ENCODE measurements at regions not wholly inside any gene's neighbourhood (a gene's known extent, or its start where the extent isn't known, plus 50 kb on each side); places are given as distances from the start of the nearest gene placed in this dataset.
A peak's percentile ranks its signal among the peaks of the same experiment; 100 is the strongest.
"Not testable (repeated sequence)": the region's sequence is repeated elsewhere in the genome, so short reads cannot be mapped to it uniquely, and the experiment has no call there.

DNA sequence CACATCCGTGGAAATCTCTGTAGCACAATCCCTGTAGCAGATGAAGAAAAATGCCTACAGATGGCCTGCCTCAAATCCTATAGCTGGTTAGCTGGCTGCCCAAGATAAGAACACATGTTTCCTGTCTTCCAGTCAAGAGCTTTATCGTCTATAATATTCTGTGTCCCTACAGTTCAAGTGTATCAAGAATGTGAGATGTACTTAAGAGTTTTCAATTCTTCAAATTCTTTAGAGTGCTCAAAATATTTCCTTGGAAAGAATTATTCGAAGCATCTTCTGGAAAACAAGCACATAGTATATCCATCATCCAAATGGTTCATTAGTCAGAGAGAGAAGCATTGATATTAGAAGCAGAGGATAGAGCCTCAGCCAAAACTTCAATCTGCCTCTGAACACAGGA is 239.8 kb downstream of the COG6 start:
- no peak for DNase-seq

DNA sequence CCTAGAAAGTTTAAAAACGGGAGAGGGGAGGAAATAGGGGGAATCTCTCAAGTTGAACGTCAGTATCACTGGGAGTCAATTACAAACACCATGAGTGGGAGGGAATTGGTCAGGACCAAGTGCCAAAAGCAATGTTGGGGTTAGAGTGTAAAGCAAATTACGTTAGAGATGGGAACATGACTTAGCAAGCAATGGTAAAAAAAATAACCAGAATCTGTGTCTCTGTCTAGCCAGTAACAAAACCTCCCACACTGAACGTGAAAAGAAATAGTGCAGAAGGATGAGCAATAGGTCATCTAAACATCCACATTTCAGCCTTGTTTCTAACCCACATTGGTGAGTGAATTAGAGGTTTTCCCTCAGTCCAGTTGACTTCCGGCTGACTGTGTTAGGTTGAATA is 242.2 kb downstream of the COG6 start:
- DNase-seq, result no peak

GRCh38 chr13:39900106-39900750 is 244.8 kb downstream of the COG6 start:
- no peak for DNase-seq

GRCh38 chr13:39904959-39905358 is 249.5 kb downstream of the COG6 start:
- no peak for DNase-seq

- DNase-seq, result no peak
Measured at GRCh38 chr13:39909634-39910033, 254.2 kb downstream of the COG6 start.

- no peak for DNase-seq
Measured at GRCh38 chr13:39910041-39910440, 254.6 kb downstream of the COG6 start.

DNA sequence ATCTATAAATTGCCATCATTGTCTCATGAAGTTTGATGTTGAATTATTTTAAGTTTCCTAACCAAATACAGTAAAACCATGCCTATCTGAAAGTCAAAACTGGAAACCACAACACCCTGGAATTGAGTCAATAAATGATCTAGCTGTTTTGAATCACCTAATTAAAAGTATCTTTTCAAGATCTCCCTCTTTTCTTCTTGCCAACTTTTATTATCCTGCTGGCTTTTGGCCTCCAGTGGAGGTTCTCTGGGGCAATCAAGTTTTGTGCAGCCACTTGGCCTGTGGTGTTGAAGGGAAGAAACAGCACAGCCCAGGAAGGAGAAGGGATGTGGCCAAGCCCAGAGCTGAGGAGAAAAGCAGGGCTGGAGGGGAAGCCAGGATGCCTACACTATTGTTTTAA is 255.4 kb downstream of the COG6 start:
- peak; percentile 42 for DNase-seq

DNA sequence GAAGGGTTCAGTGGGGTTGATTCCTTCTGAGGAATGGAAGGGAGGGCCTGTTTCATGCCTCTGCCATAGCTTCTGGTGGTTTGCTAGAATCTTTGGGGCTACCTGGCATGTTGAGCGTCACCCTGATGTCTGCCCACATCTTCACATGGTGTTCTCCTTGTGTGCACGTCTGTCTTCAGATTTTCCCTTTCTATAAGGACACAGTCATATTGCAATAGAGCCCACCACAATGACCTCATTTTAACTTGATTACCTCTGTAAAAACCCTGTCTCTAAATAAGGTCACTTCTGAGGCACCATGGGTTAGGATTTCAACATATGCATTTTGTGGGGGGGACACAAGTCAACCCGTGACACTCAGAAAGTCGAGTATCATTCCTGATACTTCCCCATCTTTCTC is 257.9 kb downstream of the COG6 start:
- DNase-seq, result no peak

DNA sequence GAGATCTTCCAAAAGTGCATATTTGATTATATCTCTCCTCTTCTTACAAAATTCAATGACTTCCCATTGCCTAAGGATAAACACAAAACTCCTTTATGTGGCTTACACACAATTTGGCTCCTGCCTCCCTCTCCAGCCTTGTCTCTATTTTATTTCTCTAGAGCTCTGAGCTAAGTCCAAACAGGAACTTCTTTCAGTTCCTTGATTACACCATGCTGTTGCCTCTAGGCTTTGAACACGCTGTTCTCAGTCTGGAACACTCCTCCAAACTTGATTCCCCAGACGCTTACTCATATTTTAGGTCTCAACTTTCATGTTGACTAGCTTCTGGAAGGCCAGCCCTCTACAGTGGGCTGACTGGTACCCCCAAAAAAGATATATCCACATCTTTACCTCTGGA is 258.5 kb downstream of the COG6 start:
- no peak for DNase-seq

- DNase-seq, result no peak
Measured at GRCh38 chr13:39915418-39915817, 260.0 kb downstream of the COG6 start.

- no peak for DNase-seq
Measured at GRCh38 chr13:39916330-39916729, 260.9 kb downstream of the COG6 start.

DNA sequence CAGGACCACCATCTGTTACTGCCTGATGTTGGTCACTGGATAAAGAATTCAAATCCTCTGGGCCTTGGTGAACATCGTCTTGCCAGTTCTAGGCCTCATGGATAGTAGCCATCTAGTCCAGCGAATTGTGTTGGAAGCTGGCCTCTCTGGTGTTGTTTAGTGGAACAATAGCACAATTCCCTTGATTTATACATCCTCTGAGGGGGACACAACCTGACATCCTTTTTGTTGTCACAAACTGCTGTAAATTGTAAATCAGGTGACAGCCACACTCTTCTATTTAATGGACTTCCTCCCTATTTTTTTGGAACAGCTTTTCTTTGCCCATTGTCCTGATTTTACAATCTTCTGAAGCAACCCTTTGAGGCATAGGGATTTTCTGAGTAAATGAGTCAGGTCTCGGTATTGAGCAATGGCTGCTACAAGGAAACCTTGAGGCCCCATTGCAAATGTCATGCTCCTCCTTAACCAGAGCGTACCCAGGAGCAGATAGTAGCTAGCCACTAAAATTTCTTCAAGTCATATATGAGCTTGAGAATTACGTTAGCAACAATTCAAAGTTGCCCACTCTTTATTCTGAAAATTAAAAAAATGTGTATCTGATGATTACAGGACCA is 263.3 kb downstream of the COG6 start:
- no peak for DNase-seq

GRCh38 chr13:39920613-39921012 is 265.2 kb downstream of the COG6 start:
- DNase-seq, result no peak

GRCh38 chr13:39926345-39926744 is 270.9 kb downstream of the COG6 start:
- DNase-seq, result no peak

- no peak for DNase-seq
Measured at GRCh38 chr13:39928261-39928660, 272.8 kb downstream of the COG6 start.

- DNase-seq, result no peak
Measured at GRCh38 chr13:39929583-39929982, 274.1 kb downstream of the COG6 start.

DNA sequence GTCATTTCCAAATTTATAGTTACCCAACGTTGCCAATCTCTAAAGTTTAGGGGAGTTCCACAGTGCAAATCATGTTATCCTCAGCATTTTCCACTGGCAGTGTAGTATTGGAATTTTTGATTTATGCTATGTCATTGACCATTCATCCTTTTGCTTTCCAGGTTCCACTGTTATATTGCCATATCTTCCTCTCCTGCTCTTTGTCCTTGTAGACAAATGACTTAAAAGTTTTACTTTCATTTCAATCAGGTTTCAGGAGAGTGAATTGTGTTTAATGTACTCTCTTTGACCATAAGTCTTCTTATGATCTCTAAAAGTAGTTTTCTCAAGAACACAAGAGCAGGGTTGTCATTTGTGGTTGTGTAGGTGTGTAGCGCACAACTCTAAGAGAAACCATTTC is 274.6 kb downstream of the COG6 start:
- DNase-seq, result no peak

DNA sequence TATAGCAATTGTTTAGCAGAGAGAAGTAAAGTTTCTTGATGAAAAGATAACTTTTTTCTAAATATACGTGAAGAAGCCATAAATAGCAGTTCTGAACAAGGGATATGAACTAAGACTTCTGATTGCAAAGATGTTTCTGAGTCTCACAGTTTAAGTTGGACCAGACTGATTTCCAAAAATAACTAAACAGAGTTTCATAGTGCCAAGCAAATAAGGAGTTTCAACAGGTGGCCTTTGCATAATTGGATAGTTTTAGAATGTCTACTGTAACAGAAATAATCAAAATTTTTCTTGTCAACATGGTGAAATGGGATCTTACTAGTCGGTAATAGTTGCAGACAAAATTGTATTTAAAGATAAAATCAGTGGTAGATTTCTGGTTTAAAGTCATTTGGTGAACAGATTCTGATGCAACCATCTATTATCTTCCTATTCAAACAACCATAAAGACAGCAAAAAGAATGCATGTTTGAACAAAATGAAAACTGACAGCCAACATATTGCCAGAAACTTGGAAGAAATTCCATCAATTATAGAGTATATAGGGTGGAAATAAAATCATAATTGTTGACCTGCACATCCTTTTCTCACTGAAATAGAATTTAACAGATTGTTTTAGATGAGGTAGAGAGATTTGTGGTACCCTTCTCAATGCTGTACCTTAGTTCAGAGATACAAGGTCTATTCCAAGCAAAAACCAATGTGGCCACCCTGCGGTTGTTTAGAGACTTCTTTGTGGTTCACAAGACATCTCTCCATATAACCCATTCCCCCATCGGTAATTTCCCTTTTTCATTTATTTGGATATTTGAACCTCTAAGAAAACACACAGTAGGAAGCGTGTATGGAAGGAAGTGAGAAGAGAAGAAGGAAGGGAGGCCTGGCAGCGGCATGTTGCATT is 275.3 kb downstream of the COG6 start:
- no peak for DNase-seq

DNA sequence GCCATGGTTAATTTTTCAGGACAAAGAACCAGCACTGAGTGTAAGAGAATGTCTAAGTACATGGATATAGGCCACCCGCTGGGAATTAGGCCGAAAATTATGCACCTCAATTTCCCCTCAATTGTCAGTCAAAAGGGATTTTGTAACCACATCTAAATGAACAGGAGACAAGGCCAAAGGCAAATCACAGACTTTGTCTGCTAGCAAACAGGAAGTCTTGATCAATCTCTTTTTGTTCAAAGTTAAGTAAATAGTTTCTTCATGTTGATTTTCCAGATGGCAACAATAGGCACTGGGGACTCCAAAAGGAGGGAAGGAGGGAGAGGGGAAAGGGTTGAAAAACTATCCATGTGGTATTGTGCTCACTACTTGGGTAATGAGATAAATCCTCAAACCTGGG is 276.0 kb downstream of the COG6 start:
- DNase-seq, result no peak

DNA sequence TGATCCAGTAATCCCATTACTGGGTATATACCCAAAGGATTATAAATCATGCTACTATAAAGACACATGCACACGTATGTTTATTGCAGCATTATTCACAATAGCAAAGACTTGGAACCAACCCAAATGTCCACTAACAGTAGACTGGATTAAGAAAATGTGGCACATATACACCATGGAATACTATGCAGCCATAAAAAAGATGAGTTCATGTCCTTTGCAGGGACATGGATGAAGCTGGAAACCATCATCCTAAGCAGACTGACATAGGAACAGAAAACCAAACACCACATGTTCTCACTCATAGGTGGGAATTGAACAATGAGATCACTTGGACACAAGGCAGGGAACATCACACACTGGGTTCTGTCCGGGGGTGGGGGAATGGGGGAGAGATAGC is 277.1 kb downstream of the COG6 start:
- DNase-seq, result not testable (repeated sequence)

DNA sequence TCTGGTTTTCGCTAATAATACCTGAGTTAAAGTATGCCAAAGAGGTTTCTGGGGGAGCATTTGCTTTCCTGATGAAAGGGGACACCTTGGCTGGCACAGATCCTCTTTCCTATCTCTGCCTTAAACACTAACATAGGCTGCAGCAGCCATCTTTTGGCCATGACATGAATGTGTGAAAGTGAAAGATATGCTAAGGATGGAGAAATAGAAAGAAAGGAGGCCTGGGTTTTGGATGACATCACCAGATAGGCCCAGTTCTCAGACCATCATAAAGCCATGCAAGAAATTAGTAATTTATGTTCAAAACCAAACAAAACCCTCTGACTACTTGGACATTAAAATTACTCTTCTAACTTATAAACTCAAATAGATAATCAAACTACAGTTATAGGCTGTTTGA is 279.7 kb downstream of the COG6 start:
- peak; percentile 12 for DNase-seq

DNA sequence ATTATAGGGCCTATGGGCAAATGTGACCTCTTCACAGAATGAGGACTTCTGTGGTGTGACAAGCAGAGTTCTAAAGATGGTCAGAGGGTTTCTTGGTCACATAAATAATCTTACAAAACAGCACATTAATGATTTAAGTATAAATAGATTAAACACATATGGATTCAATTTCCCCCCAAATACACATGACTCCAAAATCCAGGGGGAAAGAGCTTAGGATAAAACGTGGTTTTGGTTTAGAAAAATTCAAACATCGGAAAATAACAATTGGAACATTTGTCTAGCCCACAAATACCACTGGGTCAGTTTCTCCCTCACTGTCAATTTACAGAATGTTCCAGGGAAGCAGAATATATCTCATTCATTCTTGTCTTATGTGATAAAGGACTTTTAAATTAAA is 283.1 kb downstream of the COG6 start:
- no peak for DNase-seq

DNA sequence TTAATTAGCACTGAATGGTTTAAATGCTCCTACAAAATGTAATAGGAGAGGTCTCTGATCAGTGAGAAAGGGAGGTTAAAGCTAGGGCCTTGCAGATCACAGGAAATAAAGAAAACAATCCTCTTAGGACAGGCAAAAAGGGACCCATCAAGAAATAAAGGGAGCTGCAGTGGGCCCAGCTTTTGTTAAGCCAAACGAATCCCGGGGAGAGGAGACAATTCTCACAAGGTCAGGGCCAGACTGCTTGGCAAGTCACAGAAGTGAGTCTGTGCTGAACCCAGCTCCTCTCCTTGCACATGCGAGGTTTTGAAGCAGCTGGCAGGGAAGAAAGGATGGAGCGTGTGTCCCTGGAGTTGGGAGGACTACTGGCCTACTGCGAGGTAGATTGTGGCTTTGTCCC is 285.8 kb downstream of the COG6 start:
- DNase-seq, result no peak

DNA sequence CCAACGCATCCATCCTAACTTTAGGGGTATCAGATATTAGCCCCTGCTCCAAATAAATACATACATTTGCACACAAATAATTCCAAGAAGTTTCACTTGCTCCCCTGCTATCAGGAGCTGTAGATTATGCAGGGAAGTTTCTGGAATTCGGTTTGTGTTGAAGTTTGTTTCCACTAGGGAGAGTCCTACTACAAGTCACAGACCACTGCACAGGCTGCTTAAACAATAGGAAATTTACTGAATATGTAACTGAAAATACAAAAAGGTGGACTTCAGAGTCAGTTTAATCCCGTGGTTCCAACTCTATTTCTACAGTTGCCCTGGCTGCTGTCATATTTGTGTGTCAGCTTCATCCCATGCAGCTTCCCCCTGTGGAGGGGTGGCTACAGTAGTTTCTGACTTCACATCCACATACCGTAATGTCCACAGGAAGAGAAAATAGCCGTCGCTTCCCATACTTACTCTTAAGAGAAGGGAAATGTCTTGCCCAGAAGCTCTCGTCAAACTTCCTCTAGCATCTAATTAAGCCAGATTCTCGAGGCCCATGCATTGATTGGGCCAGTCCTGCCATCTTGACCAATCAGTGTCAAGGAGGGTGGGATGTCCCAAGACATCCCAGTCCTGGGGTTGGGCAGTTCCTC is 286.6 kb downstream of the COG6 start:
- DNase-seq, result no peak

Measured in activated CD4-positive, alpha-beta T cell treated with anti-CD3 and anti-CD28 coated beads, Interleukin-2, Interleukin-6, amounts not matched to agents 100 ng/mL and 50 ng/mL, durations not matched to agents 16 hours and 8 hours (primary cell).